GM12891 (cell line): ENCODE measurements at regions not wholly inside any gene's neighbourhood (a gene's known extent, or its start where the extent isn't known, plus 50 kb on each side); places are given as distances from the start of the nearest gene placed in this dataset.

Experiments used
- DNase-seq: peaks from one replicate; pipeline ENCODE4 v3.0.0; 2011; ENCODE audit warnings: low spot score; ENCODE audit not compliant: insufficient read length
- FAIRE-seq: peaks from 2 replicates; lab custom pipeline; 2011; peaks lifted over from hg19 to GRCh38; lab: Jason Lieb, UNC
- PAX5 ChIP-seq: IDR thresholded peaks from 2 replicates; pipeline ENCODE4 v1.6.1; 2011; ENCODE audit warnings: low read length, moderate library complexity, mild to moderate bottlenecking; ENCODE audit not compliant: insufficient read depth, severe bottlenecking
- POLR2A ChIP-seq: IDR thresholded peaks from 2 replicates; pipeline ENCODE4 v1.6.1; 2011; ENCODE audit warnings: low read depth, low read length, control low read depth
- POLR2AphosphoS5 ChIP-seq: IDR thresholded peaks from 2 replicates; pipeline ENCODE4 v1.6.1; 2011; ENCODE audit warnings: low read depth, low read length, control low read depth
- POU2F2 ChIP-seq: IDR thresholded peaks from 2 replicates; pipeline ENCODE4 v1.6.1; 2011; ENCODE audit warnings: low read depth, mild to moderate bottlenecking, control low read depth, low read length, moderate library complexity
- SPI1 ChIP-seq: IDR thresholded peaks from 2 replicates; pipeline ENCODE4 v1.6.1; 2011; ENCODE audit warnings: low read depth, low read length, control low read depth
- TAF1 ChIP-seq: IDR thresholded peaks from 2 replicates; pipeline ENCODE4 v1.6.1; 2011; ENCODE audit warnings: low read depth, low read length, control low read depth

GRCh38 chr4:128342762-128343161 lies 55.1 kb upstream of the PGRMC2 start:
- TF ChIP-seq POU2F2, result no peak
- TF ChIP-seq POLR2AphosphoS5, result no peak
- TF ChIP-seq TAF1, result no peak
- no peak for TF ChIP-seq POLR2A
- TF ChIP-seq SPI1, result no peak
- TF ChIP-seq PAX5, result no peak
- no peak for FAIRE-seq
- no peak for DNase-seq

GRCh38 chr4:128341634-128342033 lies 54.0 kb upstream of the PGRMC2 start:
- DNase-seq (no peak), FAIRE-seq (no peak)
- TF ChIP-seq POLR2A, result no peak
- no peak for TF ChIP-seq POLR2AphosphoS5

GRCh38 chr4:128338634-128339355 lies 51.2 kb upstream of the PGRMC2 start:
- DNase-seq (no peak), FAIRE-seq (no peak)
- no peak for TF ChIP-seq PAX5

GRCh38 chr4:128337863-128338262 lies 50.2 kb upstream of the PGRMC2 start:
- TF ChIP-seq PAX5, result no peak
- no peak for TF ChIP-seq POLR2A
- no peak for TF ChIP-seq POU2F2
- no peak for DNase-seq
- FAIRE-seq, result no peak
